Ishikawa (cell line): ENCODE measurements at regions not wholly inside any gene's neighbourhood (a gene's known extent, or its start where the extent isn't known, plus 50 kb on each side); places are given as distances from the start of the nearest gene placed in this dataset.

Experiments used
- CEBPB ChIP-seq: IDR thresholded peaks from 2 replicates; pipeline ENCODE4 v1.6.1; 2012
- CREB1 ChIP-seq: IDR thresholded peaks from 2 replicates; pipeline ENCODE4 v1.6.1; 2012; ENCODE audit warnings: low read depth
- EGR1 ChIP-seq: IDR thresholded peaks from 2 replicates; pipeline ENCODE4 v1.6.1; 2012
- EP300 ChIP-seq: IDR thresholded peaks from 2 replicates; pipeline ENCODE4 v1.6.1; 2012; ENCODE audit warnings: borderline replicate concordance
- FOXM1 ChIP-seq: IDR thresholded peaks from 2 replicates; pipeline ENCODE4 v1.6.1; 2012; ENCODE audit warnings: low read depth, borderline replicate concordance
- NFIC ChIP-seq: IDR thresholded peaks from 2 replicates; pipeline ENCODE4 v1.6.1; 2012
- RAD21 ChIP-seq: IDR thresholded peaks from 2 replicates; pipeline ENCODE4 v1.6.1; 2012; ENCODE audit warnings: low read depth
- TAF1 ChIP-seq: IDR thresholded peaks from 2 replicates; pipeline ENCODE4 v1.6.1; 2012; ENCODE audit warnings: low read depth, mild to moderate bottlenecking
- TCF12 ChIP-seq: IDR thresholded peaks from 2 replicates; pipeline ENCODE4 v1.6.1; 2012; ENCODE audit warnings: low read depth
- TEAD4 ChIP-seq: IDR thresholded peaks from 2 replicates; pipeline ENCODE4 v1.6.1; 2012
- YY1 ChIP-seq: IDR thresholded peaks from 2 replicates; pipeline ENCODE4 v1.6.1; 2012; ENCODE audit warnings: low read depth
- ZBTB7A ChIP-seq: IDR thresholded peaks from 2 replicates; pipeline ENCODE4 v1.6.1; 2012; ENCODE audit warnings: low read depth
- TF ChIP-seq, protein P1 (sequence below): IDR thresholded peaks from 2 replicates; pipeline ENCODE4 v1.6.1; 2012; ENCODE audit warnings: low read depth, mild to moderate bottlenecking
- TF ChIP-seq, protein P2 (sequence below): IDR thresholded peaks from 2 replicates; pipeline ENCODE4 v1.6.1; 2012
- TF ChIP-seq, protein P3 (sequence below): IDR thresholded peaks from 2 replicates; pipeline ENCODE4 v1.6.1; 2012

GRCh38 chr5:26828294-26828693 lies 210.1 kb downstream of the CDH9 start:
- TF ChIP-seq TAF1: no peak
- no peak for TF ChIP-seq YY1
- no peak for TF ChIP-seq EGR1
- TF ChIP-seq NFIC: no peak
- TF ChIP-seq TEAD4: no peak
- no peak for TF ChIP-seq ZBTB7A

DNA sequence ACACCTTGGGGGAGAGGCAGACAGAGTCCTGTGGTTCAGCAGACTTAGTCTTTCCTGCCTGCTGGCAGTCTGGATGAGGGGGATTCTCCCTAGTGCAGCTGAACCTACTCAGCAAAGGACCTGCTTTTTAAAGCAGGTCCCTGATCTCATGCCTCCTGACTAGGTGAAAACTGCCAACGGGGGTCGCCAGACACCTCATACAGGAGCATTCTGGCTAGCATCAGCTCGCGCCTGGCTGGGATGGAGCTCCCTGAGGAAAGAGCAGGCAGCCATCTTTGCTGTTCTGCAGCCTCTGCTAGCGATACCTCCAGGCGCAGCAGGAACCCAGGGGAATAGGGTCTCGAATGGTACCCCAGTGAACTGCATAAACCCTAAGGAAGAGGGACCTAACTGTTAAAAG lies 225.2 kb downstream of the CDH9 start:
- TF ChIP-seq RAD21 (no peak), FOXM1 (no peak), CREB1 (no peak), TAF1 (no peak), EGR1 (no peak), EP300 (no peak), TCF12 (no peak), TEAD4 (no peak), CEBPB (no peak), ZBTB7A (no peak), YY1 (no peak)
- TF ChIP-seq, protein P1, sequence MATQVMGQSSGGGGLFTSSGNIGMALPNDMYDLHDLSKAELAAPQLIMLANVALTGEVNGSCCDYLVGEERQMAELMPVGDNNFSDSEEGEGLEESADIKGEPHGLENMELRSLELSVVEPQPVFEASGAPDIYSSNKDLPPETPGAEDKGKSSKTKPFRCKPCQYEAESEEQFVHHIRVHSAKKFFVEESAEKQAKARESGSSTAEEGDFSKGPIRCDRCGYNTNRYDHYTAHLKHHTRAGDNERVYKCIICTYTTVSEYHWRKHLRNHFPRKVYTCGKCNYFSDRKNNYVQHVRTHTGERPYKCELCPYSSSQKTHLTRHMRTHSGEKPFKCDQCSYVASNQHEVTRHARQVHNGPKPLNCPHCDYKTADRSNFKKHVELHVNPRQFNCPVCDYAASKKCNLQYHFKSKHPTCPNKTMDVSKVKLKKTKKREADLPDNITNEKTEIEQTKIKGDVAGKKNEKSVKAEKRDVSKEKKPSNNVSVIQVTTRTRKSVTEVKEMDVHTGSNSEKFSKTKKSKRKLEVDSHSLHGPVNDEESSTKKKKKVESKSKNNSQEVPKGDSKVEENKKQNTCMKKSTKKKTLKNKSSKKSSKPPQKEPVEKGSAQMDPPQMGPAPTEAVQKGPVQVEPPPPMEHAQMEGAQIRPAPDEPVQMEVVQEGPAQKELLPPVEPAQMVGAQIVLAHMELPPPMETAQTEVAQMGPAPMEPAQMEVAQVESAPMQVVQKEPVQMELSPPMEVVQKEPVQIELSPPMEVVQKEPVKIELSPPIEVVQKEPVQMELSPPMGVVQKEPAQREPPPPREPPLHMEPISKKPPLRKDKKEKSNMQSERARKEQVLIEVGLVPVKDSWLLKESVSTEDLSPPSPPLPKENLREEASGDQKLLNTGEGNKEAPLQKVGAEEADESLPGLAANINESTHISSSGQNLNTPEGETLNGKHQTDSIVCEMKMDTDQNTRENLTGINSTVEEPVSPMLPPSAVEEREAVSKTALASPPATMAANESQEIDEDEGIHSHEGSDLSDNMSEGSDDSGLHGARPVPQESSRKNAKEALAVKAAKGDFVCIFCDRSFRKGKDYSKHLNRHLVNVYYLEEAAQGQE: no peak
- TF ChIP-seq, protein P2, sequence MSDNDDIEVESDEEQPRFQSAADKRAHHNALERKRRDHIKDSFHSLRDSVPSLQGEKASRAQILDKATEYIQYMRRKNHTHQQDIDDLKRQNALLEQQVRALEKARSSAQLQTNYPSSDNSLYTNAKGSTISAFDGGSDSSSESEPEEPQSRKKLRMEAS: no peak
- TF ChIP-seq, protein P3, sequence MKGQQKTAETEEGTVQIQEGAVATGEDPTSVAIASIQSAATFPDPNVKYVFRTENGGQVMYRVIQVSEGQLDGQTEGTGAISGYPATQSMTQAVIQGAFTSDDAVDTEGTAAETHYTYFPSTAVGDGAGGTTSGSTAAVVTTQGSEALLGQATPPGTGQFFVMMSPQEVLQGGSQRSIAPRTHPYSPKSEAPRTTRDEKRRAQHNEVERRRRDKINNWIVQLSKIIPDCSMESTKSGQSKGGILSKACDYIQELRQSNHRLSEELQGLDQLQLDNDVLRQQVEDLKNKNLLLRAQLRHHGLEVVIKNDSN: no peak

DNA sequence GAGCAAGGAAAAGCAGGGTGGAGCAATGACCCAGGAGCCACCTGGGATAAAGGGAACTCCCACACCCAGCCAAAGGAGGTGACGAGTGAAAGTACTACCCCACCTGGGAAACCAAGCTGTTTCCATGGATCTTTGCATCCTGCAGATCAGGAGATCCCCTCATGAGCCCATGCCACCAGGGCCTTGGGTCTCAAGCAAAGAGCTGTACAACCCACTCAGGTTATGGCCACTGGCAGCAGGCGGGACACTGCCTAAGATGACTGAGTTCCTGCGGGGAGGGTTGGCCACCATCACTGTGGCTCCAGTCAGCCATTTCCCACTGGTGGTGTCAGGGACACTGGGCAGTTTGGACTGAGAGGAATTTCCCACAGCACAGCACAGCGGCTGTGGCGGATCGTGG lies 225.7 kb downstream of the CDH9 start:
- TF ChIP-seq NFIC: no peak
- TF ChIP-seq, protein P2: no peak
- no peak for TF ChIP-seq TAF1
- TF ChIP-seq YY1: no peak
- TF ChIP-seq TCF12: no peak
- no peak for TF ChIP-seq ZBTB7A
- no peak for TF ChIP-seq TEAD4
- TF ChIP-seq, protein P3: no peak

GRCh38 chr5:26807231-26808199 lies 230.9 kb downstream of the CDH9 start:
- TF ChIP-seq ZBTB7A (no peak), RAD21 (no peak), NFIC (no peak), EGR1 (no peak), TEAD4 (no peak), YY1 (no peak), TCF12 (no peak), TAF1 (no peak), EP300 (no peak), CEBPB (no peak)
- TF ChIP-seq, protein P2: no peak
- TF ChIP-seq, protein P3: no peak
- TF ChIP-seq, protein P1: no peak

- TF ChIP-seq, protein P3: no peak
- TF ChIP-seq YY1: no peak
- TF ChIP-seq, protein P2: no peak
- TF ChIP-seq CEBPB: no peak
- TF ChIP-seq, protein P1: no peak
These were observed 233.3 kb downstream of the CDH9 start for GRCh38 chr5:26805076-26805475.
